Iris pigment epithelial cell (primary cell): ENCODE measurements at regions not wholly inside any gene's neighbourhood (a gene's known extent, or its start where the extent isn't known, plus 50 kb on each side); places are given as distances from the start of the nearest gene placed in this dataset.

ENCODE experiments used
- DNase-seq: peaks from one replicate; pipeline ENCODE4 v3.0.0-alpha.2; 2011; ENCODE audit warnings: low read depth

GRCh38 chr9:13330396-13331004 lies 51.0 kb upstream of the MPDZ start:
- no peak for DNase-seq
